ENCODE measurements at regions not wholly inside any gene's neighbourhood (a gene's known extent, or its start where the extent isn't known, plus 50 kb on each side); places are given as distances from the start of the nearest gene placed in this dataset.

GRCh38 chr3:181288145-181288544, 298.6 kb upstream of the DNAJC19 start:
- no peaks in the 10 kb centered on the region for H4K20me1 ChIP-seq (replicated peaks; ENCODE audit: insufficient read depth)
- Mint-ChIP-seq H3K27me3 (ENCODE audit: insufficient read depth, low read depth, poor library complexity) (peaks cover 2% of the 10 kb centered on the region), H3K27ac (no peak overlapping the region), H3K9me3 (no peaks in the 10 kb centered on the region), H3K36me3 (ENCODE audit: low read depth) (no peaks in the 10 kb centered on the region), H3K4me3 (no peak overlapping the region), H3K4me1 (peaks cover 22% of the 10 kb centered on the region)
- H3K4me2 ChIP-seq, result no peak overlapping the region
- DNase-seq (ENCODE audit: low spot score) (no peak), ATAC-seq (no peak)
- no peaks in the 10 kb centered on the region for H3K9me2 ChIP-seq (ENCODE audit: insufficient read depth)
- H3F3A ChIP-seq (replicated peaks; ENCODE audit: low read depth), result no peaks in the 10 kb centered on the region
- TF ChIP-seq NANOG (IDR thresholded peaks at IDR 0.05; ENCODE audit: borderline replicate concordance), result no peak
- no peak for TF ChIP-seq EZH2 (IDR thresholded peaks at IDR 0.05; ENCODE audit: low read depth, unreplicated experiment)
- TF ChIP-seq STAT1 (IDR thresholded peaks at IDR 0.05; ENCODE audit: unreplicated experiment), result no peak
- TF ChIP-seq CTCF (conservative IDR thresholded peaks at IDR 0.05; ENCODE audit: low read depth in 2 of 2), result no peak
- no peak for TF ChIP-seq REST (IDR thresholded peaks at IDR 0.05; ENCODE audit: unreplicated experiment)
- TF ChIP-seq EZH2phosphoT487 (IDR thresholded peaks at IDR 0.05; ENCODE audit: unreplicated experiment), result no peak
- TF ChIP-seq JUNB (IDR thresholded peaks at IDR 0.05; ENCODE audit: unreplicated experiment), result no peak
- TF ChIP-seq ZNF331 (CRISPR knock-in tag; IDR thresholded peaks at IDR 0.05; ENCODE audit: low read depth), result no peak
- no peak for TF ChIP-seq ETS1 (IDR thresholded peaks at IDR 0.05)
- TF ChIP-seq POLR2AphosphoS5 (IDR thresholded peaks at IDR 0.05; ENCODE audit: low read depth), result no peak
- no peak for TF ChIP-seq ZNF462 (CRISPR knock-in tag; IDR thresholded peaks at IDR 0.05)
- TF ChIP-seq ZNF114 (CRISPR knock-in tag; IDR thresholded peaks at IDR 0.05), result no peak
- no peak for TF ChIP-seq CREB1 (CRISPR knock-in tag; IDR thresholded peaks at IDR 0.05; ENCODE audit: low read depth)
- no peak overlapping the region for H2AFZ ChIP-seq
- H3K27me3 ChIP-seq (ENCODE audit: insufficient read depth), result no peaks in the 10 kb centered on the region
- no peaks in the 10 kb centered on the region for H3K36me3 ChIP-seq (ENCODE audit: insufficient read depth)
- no peaks in the 10 kb centered on the region for H3K79me2 ChIP-seq (replicated peaks; ENCODE audit: insufficient read depth)
- no peak overlapping the region for H3K27ac ChIP-seq (ENCODE audit: low read depth)
- H3K4me3 ChIP-seq, result no peak overlapping the region
- H3K4me1 ChIP-seq (ENCODE audit: insufficient read depth), result peaks cover 27% of the 10 kb centered on the region

All from GM23338 (cell line).